OCI-LY7 (cell line): ENCODE measurements at regions not wholly inside any gene's neighbourhood (a gene's known extent, or its start where the extent isn't known, plus 50 kb on each side); places are given as distances from the start of the nearest gene placed in this dataset.

Source experiments
- BruUV-seq: library from RNA; stranded (reverse); fragments of 400-500 nt; replicated peaks from 2 replicates; lab custom pipeline; 2021; lab: Mats Ljungman, UMichigan
- CTCF ChIA-PET: fragments of 300-600 bp; sonication (Branson Sonifier 250); formaldehyde crosslinking; loops from one replicate; lab custom pipeline; 2022; ENCODE audit warnings: antibody characterized with exemption; ENCODE audit not compliant: unreplicated experiment; lab: Charles Lee
- POLR2A ChIA-PET: fragments of 300-600 bp; sonication (Branson Sonifier 250); formaldehyde crosslinking; loops from one replicate; lab custom pipeline; 2022; ENCODE audit warnings: antibody characterized with exemption; lab: Charles Lee
- DNase-seq: peaks from one replicate; pipeline ENCODE4 v3.0.0-alpha.2; 2015; ENCODE audit warnings: low spot score
- H2AFZ ChIP-seq: fragments of 200-600 bp; sonication (generic), shearing (Covaris generic); 2 replicates; pipeline ENCODE4 v1.6.1; 2014; ENCODE audit warnings: mild to moderate bottlenecking, antibody characterized with exemption, low read length, moderate library complexity
- H3K27ac ChIP-seq: fragments of 200-600 bp; sonication (generic); 2 replicates; pipeline ENCODE4 v1.5.1; 2014; ENCODE audit warnings: mixed run types, low read depth, mild to moderate bottlenecking, moderate library complexity, low read length, inconsistent platforms; ENCODE audit not compliant: poor library complexity, severe bottlenecking
- H3K36me3 ChIP-seq: fragments of 200-600 bp; sonication (generic); 2 replicates; pipeline ENCODE4 v1.6.1; 2014; ENCODE audit warnings: mild to moderate bottlenecking, antibody characterized with exemption, low read length, moderate library complexity, mixed read lengths; ENCODE audit not compliant: insufficient read depth
- H3K4me1 ChIP-seq: fragments of 200-600 bp; sonication (generic); 2 replicates; pipeline ENCODE4 v1.5.1; 2014; ENCODE audit warnings: mild to moderate bottlenecking, low read length; ENCODE audit not compliant: insufficient read depth, poor library complexity, severe bottlenecking
- H3K4me2 ChIP-seq: fragments of 200-600 bp; sonication (generic); 2 replicates; pipeline ENCODE4 v1.6.1; 2014; ENCODE audit warnings: mild to moderate bottlenecking, low read length
- H3K4me3 ChIP-seq: fragments of 200-600 bp; sonication (generic); 2 replicates; pipeline ENCODE4 v1.5.1; 2014; ENCODE audit warnings: mild to moderate bottlenecking, low read depth, low read length; ENCODE audit not compliant: poor library complexity, severe bottlenecking
- H3K79me2 ChIP-seq: fragments of 200-600 bp; sonication (generic); 2 replicates; pipeline ENCODE4 v1.6.1; 2016; ENCODE audit warnings: low read depth, mild to moderate bottlenecking, low read length, moderate library complexity, mixed read lengths; ENCODE audit not compliant: insufficient read depth
- H3K9me2 ChIP-seq: fragments of 200-600 bp; sonication (generic); 2 replicates; pipeline ENCODE4 v1.6.1; 2016; ENCODE audit warnings: mild to moderate bottlenecking, low read length, mixed read lengths; ENCODE audit not compliant: insufficient read depth
- H3K9me3 ChIP-seq: fragments of 200-600 bp; sonication (generic); 2 replicates; pipeline ENCODE4 v1.6.1; 2014; ENCODE audit warnings: mild to moderate bottlenecking, mixed run types, low read length, mixed read lengths
- H4K20me1 ChIP-seq: fragments of 200-600 bp; sonication (generic); 2 replicates; pipeline ENCODE4 v1.6.1; 2014; ENCODE audit warnings: mild to moderate bottlenecking, antibody characterized with exemption, low read length, moderate library complexity, mixed read lengths; ENCODE audit not compliant: insufficient read depth
- CTCF ChIP-seq: fragments of 200-600 bp; sonication (generic); conservative IDR thresholded peaks from 2 replicates; pipeline ENCODE4 v1.5.1; 2014; ENCODE audit warnings: mild to moderate bottlenecking, antibody characterized with exemption, low read length, moderate library complexity, mixed read lengths
- EZH2phosphoT487 ChIP-seq: fragments of 200-600 bp; sonication (generic); IDR thresholded peaks from 2 replicates; pipeline ENCODE4 v1.6.1; 2018; ENCODE audit warnings: low read depth, borderline replicate concordance, mild to moderate bottlenecking, mixed run types, antibody characterized with exemption, low read length, moderate library complexity, mixed read lengths
- intact Hi-C: fragments of 100-400 bp; cut with micrococcal nuclease; formaldehyde crosslinking; loops from one replicate; pipeline ENCODE4 v1.10.0; 2022; ENCODE audit not compliant: unreplicated experiment

GRCh38 chr5:74266132-74266531, 374.4 kb downstream of the ENC1 start:
- CTCF ChIA-PET = no interaction called here
- H3K36me3 ChIP-seq = no peaks in the 10 kb centered on the region

GRCh38 chr5:74262544-74263207, 377.9 kb downstream of the ENC1 start:
- CTCF ChIA-PET = no interaction called here
- no peaks in the 10 kb centered on the region for H3K9me2 ChIP-seq
- TF ChIP-seq EZH2phosphoT487 (no peak), CTCF (no peak)
- no peaks in the 10 kb centered on the region for H3K36me3 ChIP-seq
- H3K79me2 ChIP-seq = no peaks in the 10 kb centered on the region
- H4K20me1 ChIP-seq = no peaks in the 10 kb centered on the region
- H3K4me1 ChIP-seq = peaks cover 8% of the 10 kb centered on the region
- POLR2A ChIA-PET = no interaction called here
- no peaks in the 10 kb centered on the region for H3K9me3 ChIP-seq
- H3K4me3 ChIP-seq = no peak overlapping the region
- BruUV-seq = no TSS peak
- H3K4me2 ChIP-seq = no peak overlapping the region
- H2AFZ ChIP-seq = no peak overlapping the region
- intact Hi-C loops = no loop called here
- no peak overlapping the region for H3K27ac ChIP-seq
- DNase-seq = no peak

More at GRCh38 chr5:74266132-74266531, 374.4 kb downstream of the ENC1 start:
- POLR2A ChIA-PET = no interaction called here
- no peak for DNase-seq
- intact Hi-C loops = no loop called here
- Histone ChIP-seq H4K20me1 (no peaks in the 10 kb centered on the region), H2AFZ (no peak overlapping the region), H3K4me1 (no peaks in the 10 kb centered on the region), H3K27ac (no peak overlapping the region), H3K4me2 (no peak overlapping the region), H3K79me2 (no peaks in the 10 kb centered on the region), H3K9me2 (no peaks in the 10 kb centered on the region), H3K4me3 (no peak overlapping the region), H3K9me3 (no peaks in the 10 kb centered on the region)
- TF ChIP-seq EZH2phosphoT487 (no peak), CTCF (no peak)
- BruUV-seq = no TSS peak

GRCh38 chr5:74261866-74262265, 378.7 kb downstream of the ENC1 start:
- intact Hi-C loops = no loop called here
- Histone ChIP-seq H3K9me3 (no peaks in the 10 kb centered on the region), H3K4me1 (peaks cover 9% of the 10 kb centered on the region), H3K79me2 (no peaks in the 10 kb centered on the region), H3K4me3 (no peak overlapping the region), H2AFZ (no peak overlapping the region), H4K20me1 (no peaks in the 10 kb centered on the region), H3K36me3 (no peaks in the 10 kb centered on the region), H3K9me2 (no peaks in the 10 kb centered on the region), H3K27ac (no peak overlapping the region), H3K4me2 (no peak overlapping the region)
- ChIA-PET CTCF (no interaction called here), POLR2A (no interaction called here)
- no TSS peak for BruUV-seq
- no peak for DNase-seq
- TF ChIP-seq EZH2phosphoT487 (no peak), CTCF (no peak)
